Keratinocyte (primary cell): ENCODE measurements at regions not wholly inside any gene's neighbourhood (a gene's known extent, or its start where the extent isn't known, plus 50 kb on each side); places are given as distances from the start of the nearest gene placed in this dataset.

Experiments
- DNase-seq: peaks from one replicate; pipeline ENCODE4 v3.0.0-alpha.2; 2011; ENCODE audit warnings: low read depth, missing footprints, low spot score
- FAIRE-seq: peaks from 2 replicates; lab custom pipeline; 2011; peaks lifted over from hg19 to GRCh38; lab: Jason Lieb, UNC
- H2AFZ ChIP-seq: 2 replicates; pipeline ENCODE4 v1.6.0; 2012; ENCODE audit warnings: low read length, control low read depth, inconsistent platforms; ENCODE audit not compliant: control insufficient read depth
- H3K27ac ChIP-seq: 2 replicates; pipeline ENCODE4 v1.5.1; 2011; ENCODE audit warnings: low read length; ENCODE audit not compliant: control insufficient read depth, insufficient read depth
- H3K27me3 ChIP-seq: 3 replicates; pipeline ENCODE4 v1.6.0; 2011; ENCODE audit warnings: low read length; ENCODE audit not compliant: control insufficient read depth, insufficient read depth; ENCODE audit errors: extremely low read depth
- H3K36me3 ChIP-seq, 2 experiments: 2 replicates in 1 of 2; 3 replicates in 1 of 2; pipeline ENCODE4 v1.5.1; 2011; ENCODE audit warnings: low read length in 2 of 2, mild to moderate bottlenecking in 1 of 2; ENCODE audit not compliant: control insufficient read depth in 2 of 2, insufficient read depth in 2 of 2; ENCODE audit errors: extremely low read depth in 1 of 2
- H3K4me1 ChIP-seq: 3 replicates; pipeline ENCODE4 v1.5.1; 2011; ENCODE audit warnings: low read length; ENCODE audit not compliant: control insufficient read depth, insufficient read depth; ENCODE audit errors: extremely low read depth
- H3K4me2 ChIP-seq: 3 replicates; pipeline ENCODE4 v1.6.0; 2011; ENCODE audit warnings: low read depth, low read length; ENCODE audit not compliant: control insufficient read depth, insufficient read depth; ENCODE audit errors: extremely low read depth
- H3K4me3 ChIP-seq, 3 experiments: fragments of 200-600 bp in 1 of 3; sonication (generic) in 1 of 3; 2 replicates in 2 of 3; 3 replicates in 1 of 3; pipeline ENCODE4 v1.5.1; 2011 to 2016; ENCODE audit warnings: low read length in 3 of 3, mild to moderate bottlenecking in 3 of 3, control low read depth in 2 of 3, inconsistent platforms in 1 of 3, low read depth in 1 of 3, mixed read lengths in 1 of 3, mixed run types in 1 of 3, moderate library complexity in 1 of 3; ENCODE audit not compliant: control insufficient read depth in 2 of 3, insufficient read depth in 2 of 3; ENCODE audit errors: extremely low read depth in 1 of 3
- H3K79me2 ChIP-seq: 2 replicates; pipeline ENCODE4 v1.6.0; 2012; ENCODE audit warnings: low read length; ENCODE audit not compliant: control insufficient read depth, insufficient read depth
- H3K9ac ChIP-seq: 3 replicates; pipeline ENCODE4 v1.6.0; 2011; ENCODE audit warnings: low read length; ENCODE audit not compliant: control insufficient read depth, insufficient read depth; ENCODE audit errors: extremely low read depth
- H3K9me1 ChIP-seq: 3 replicates; pipeline ENCODE4 v1.6.0; 2011; ENCODE audit warnings: low read length; ENCODE audit not compliant: control insufficient read depth, insufficient read depth; ENCODE audit errors: extremely low read depth
- H3K9me3 ChIP-seq: 2 replicates; pipeline ENCODE4 v1.5.1; 2012; ENCODE audit warnings: low read depth, low read length; ENCODE audit not compliant: control insufficient read depth
- H4K20me1 ChIP-seq: 3 replicates; pipeline ENCODE4 v1.6.0; 2011; ENCODE audit warnings: low read length; ENCODE audit not compliant: control insufficient read depth, insufficient read depth; ENCODE audit errors: extremely low read depth
- EZH2 ChIP-seq: IDR thresholded peaks from one replicate; pipeline ENCODE4 v1.6.1; 2012; ENCODE audit warnings: inconsistent platforms, mild to moderate bottlenecking, low read length, moderate library complexity
- dilution Hi-C: fragments of 300-500 bp; cut with MboI; formaldehyde crosslinking; loops from one replicate; pipeline ENCODE4 v1.7.0; 2020; ENCODE audit warnings: low sequenced_read_pairs; ENCODE audit not compliant: extremely low pct_ligation_motif_present
- TF ChIP-seq, protein P1 (sequence below), 3 experiments: IDR thresholded peaks in 1 of 3; conservative IDR thresholded peaks in 1 of 3; optimal IDR thresholded peaks in 1 of 3; 2 replicates in 2 of 3; 3 replicates in 1 of 3; pipeline versions ENCODE3 to v1.5.1; 2011; ENCODE audit warnings: low read length in 3 of 3, mild to moderate bottlenecking in 3 of 3, moderate library complexity in 2 of 3, control low read depth in 1 of 3, inconsistent platforms in 1 of 3; ENCODE audit not compliant: insufficient read depth in 2 of 3; ENCODE audit errors: extremely low read depth in 1 of 3

DNA sequence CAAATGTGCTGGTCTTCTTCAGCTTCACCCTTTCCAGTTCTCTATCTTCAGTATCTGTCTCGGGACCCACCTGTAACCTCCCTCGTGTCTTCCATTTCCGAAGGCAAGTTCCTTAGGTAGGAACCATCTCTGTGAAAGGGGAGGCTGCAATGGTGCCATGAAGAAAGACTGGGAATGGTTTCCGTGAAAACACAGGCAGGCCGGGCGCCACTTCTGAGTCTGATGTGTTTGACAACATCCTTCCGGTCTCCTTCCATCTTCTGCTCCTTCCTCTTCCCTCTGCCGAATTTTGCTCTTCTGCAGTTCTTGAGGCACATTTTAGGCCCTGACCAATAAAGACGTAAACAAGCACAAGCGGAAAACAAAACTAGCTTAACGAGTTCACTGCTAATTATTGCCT is 328.0 kb downstream of the THBS2 start:
- Histone ChIP-seq H3K27me3 (no peaks in the 10 kb centered on the region), H3K27ac (no peak overlapping the region), H3K9me3 (peaks cover 3% of the 10 kb centered on the region), H3K4me3 (no peak overlapping the region), H3K9me1 (no peaks in the 10 kb centered on the region), H3K4me2 (no peak overlapping the region), H3K4me1 (no peaks in the 10 kb centered on the region), H4K20me1 (no peaks in the 10 kb centered on the region), H3K79me2 (no peaks in the 10 kb centered on the region), H3K36me3 (no peaks in the 10 kb centered on the region), H3K9ac (no peak overlapping the region), H2AFZ (no peak overlapping the region)
- TF ChIP-seq, protein P1, sequence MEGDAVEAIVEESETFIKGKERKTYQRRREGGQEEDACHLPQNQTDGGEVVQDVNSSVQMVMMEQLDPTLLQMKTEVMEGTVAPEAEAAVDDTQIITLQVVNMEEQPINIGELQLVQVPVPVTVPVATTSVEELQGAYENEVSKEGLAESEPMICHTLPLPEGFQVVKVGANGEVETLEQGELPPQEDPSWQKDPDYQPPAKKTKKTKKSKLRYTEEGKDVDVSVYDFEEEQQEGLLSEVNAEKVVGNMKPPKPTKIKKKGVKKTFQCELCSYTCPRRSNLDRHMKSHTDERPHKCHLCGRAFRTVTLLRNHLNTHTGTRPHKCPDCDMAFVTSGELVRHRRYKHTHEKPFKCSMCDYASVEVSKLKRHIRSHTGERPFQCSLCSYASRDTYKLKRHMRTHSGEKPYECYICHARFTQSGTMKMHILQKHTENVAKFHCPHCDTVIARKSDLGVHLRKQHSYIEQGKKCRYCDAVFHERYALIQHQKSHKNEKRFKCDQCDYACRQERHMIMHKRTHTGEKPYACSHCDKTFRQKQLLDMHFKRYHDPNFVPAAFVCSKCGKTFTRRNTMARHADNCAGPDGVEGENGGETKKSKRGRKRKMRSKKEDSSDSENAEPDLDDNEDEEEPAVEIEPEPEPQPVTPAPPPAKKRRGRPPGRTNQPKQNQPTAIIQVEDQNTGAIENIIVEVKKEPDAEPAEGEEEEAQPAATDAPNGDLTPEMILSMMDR (optimal IDR thresholded peaks at IDR 0.05 in 1 of 3, IDR thresholded peaks at IDR 0.05 in 1 of 3, conservative IDR thresholded peaks at IDR 0.05 in 1 of 3; ENCODE audit: extremely low read depth in 1 of 3, insufficient read depth in 2 of 3, low read length in 3 of 3) = no peak
- TF ChIP-seq EZH2 = no peak
- FAIRE-seq = no peak
- no peak for DNase-seq
- dilution Hi-C loops = no loop called here

DNA sequence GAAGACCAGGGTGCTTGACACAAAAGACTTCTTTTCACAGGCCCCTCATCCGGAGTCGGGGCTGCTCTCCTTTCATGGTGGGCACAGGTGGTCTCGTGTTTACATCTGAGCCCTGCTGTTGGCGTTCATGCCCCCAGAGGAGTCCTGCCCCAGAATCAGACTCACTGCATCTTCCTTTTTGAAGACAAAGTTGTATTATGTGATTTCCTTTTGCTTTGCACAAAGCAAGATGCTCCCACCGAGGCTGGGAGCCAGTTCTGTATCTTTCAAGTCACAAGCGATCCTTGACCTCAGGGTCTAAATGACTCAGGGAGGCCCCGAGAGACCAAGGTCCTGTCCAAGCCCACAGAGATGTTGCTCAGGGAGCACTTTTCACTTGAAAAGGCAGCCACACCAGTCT is 330.5 kb downstream of the THBS2 start:
- Histone ChIP-seq H3K4me2 (no peak overlapping the region), H3K27me3 (no peaks in the 10 kb centered on the region), H3K36me3 (no peaks in the 10 kb centered on the region), H2AFZ (no peak overlapping the region), H3K4me1 (no peaks in the 10 kb centered on the region), H3K9ac (no peak overlapping the region), H3K79me2 (no peaks in the 10 kb centered on the region), H3K9me1 (no peaks in the 10 kb centered on the region), H3K9me3 (peaks cover 3% of the 10 kb centered on the region), H3K4me3 (no peak overlapping the region), H4K20me1 (no peaks in the 10 kb centered on the region), H3K27ac (no peak overlapping the region)
- no peak for FAIRE-seq
- no peak for TF ChIP-seq EZH2
- TF ChIP-seq, protein P1 (optimal IDR thresholded peaks at IDR 0.05 in 1 of 3, IDR thresholded peaks at IDR 0.05 in 1 of 3, conservative IDR thresholded peaks at IDR 0.05 in 1 of 3; ENCODE audit: extremely low read depth in 1 of 3, insufficient read depth in 2 of 3, low read length in 3 of 3) = no peak
- no peak for DNase-seq
- dilution Hi-C loops = no loop called here
